ENCODE measurements at regions not wholly inside any gene's neighbourhood (a gene's known extent, or its start where the extent isn't known, plus 50 kb on each side); places are given as distances from the start of the nearest gene placed in this dataset.

DNA sequence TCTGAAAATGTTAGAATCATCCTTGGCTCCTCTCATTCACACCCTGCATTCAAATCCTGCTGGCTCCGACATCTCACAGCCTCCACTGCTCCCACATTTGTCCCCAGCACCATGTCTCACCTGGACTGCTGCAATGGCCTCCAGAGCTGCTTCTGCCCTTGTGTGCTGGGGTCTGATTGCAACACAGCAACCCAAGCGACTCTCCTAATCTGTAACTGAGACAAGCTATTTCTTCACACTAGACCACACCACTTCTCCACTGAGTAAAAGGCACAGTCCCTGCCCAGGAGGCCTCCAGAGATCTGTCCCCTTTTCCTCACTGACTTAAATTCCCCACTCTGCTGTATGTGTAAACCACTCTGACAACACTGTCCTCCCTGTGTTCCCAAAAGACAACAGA lies 151.1 kb upstream of the TAS2R1 start:
- TF ChIP-seq SUZ12 (IDR thresholded peaks at IDR 0.05): no peak
- no peak for TF ChIP-seq LEF1 (IDR thresholded peaks at IDR 0.05; ENCODE audit: borderline replicate concordance)
- TF ChIP-seq HDGF (IDR thresholded peaks at IDR 0.05; ENCODE audit: borderline replicate concordance): no peak
- no peak for TF ChIP-seq SP1 (IDR thresholded peaks at IDR 0.05)
- TF ChIP-seq BHLHE40 (IDR thresholded peaks at IDR 0.05; ENCODE audit: borderline replicate concordance): no peak
- no peak for TF ChIP-seq FOXK2 (IDR thresholded peaks at IDR 0.05)
- TF ChIP-seq PKNOX1 (IDR thresholded peaks at IDR 0.05): no peak
- no peak for TF ChIP-seq CTBP1 (IDR thresholded peaks at IDR 0.05; ENCODE audit: borderline replicate concordance)
- no peak for TF ChIP-seq TARDBP (IDR thresholded peaks at IDR 0.05)
- TF ChIP-seq ELF4 (IDR thresholded peaks at IDR 0.05): no peak
- no peak for TF ChIP-seq FOXA1 (IDR thresholded peaks at IDR 0.05)
- TF ChIP-seq ARNT (IDR thresholded peaks at IDR 0.05): no peak
- TF ChIP-seq ZNF384 (IDR thresholded peaks at IDR 0.05): no peak
- no peak for TF ChIP-seq FOXM1 (IDR thresholded peaks at IDR 0.05; ENCODE audit: borderline replicate concordance)
